Progenitor cell of endocrine pancreas (in vitro differentiated cells): ENCODE measurements at regions not wholly inside any gene's neighbourhood (a gene's known extent, or its start where the extent isn't known, plus 50 kb on each side); places are given as distances from the start of the nearest gene placed in this dataset.

Experiments
- DNase-seq: peaks from one replicate; pipeline ENCODE4 v3.0.0; 2021; ENCODE audit warnings: low spot score; ENCODE audit not compliant: unreplicated experiment
- H3K27ac Mint-ChIP-seq: 2 replicates; pipeline ENCODE4 v1.8.0; 2021; ENCODE audit warnings: mild to moderate bottlenecking, moderate library complexity, mixed read lengths
- H3K27me3 Mint-ChIP-seq: 2 replicates; pipeline ENCODE4 v1.8.0; 2021; ENCODE audit warnings: mixed read lengths
- H3K36me3 Mint-ChIP-seq: 2 replicates; pipeline ENCODE4 v1.8.0; 2022; ENCODE audit warnings: mixed read lengths; ENCODE audit not compliant: insufficient read depth
- H3K4me1 Mint-ChIP-seq: 2 replicates; pipeline ENCODE4 v1.8.0; 2021; ENCODE audit warnings: low read depth, mixed read lengths
- H3K4me3 Mint-ChIP-seq: 2 replicates; pipeline ENCODE4 v1.8.0; 2021; ENCODE audit warnings: low read depth, mild to moderate bottlenecking, moderate library complexity, mixed read lengths
- H3K9me3 Mint-ChIP-seq: 2 replicates; pipeline ENCODE4 v1.8.0; 2021; ENCODE audit warnings: low read depth, mixed read lengths
- CTCF ChIP-seq: fragments of 200-600 bp; sonication (generic); IDR thresholded peaks from one replicate; pipeline ENCODE4 v1.5.0; 2021; ENCODE audit warnings: antibody characterized with exemption, mild to moderate bottlenecking; ENCODE audit not compliant: unreplicated experiment

GRCh38 chr11:15662285-15662684, 547.6 kb downstream of the INSC start:
- Mint-ChIP-seq H3K27ac (no peak overlapping the region), H3K4me1 (peaks cover 16% of the 10 kb centered on the region), H3K9me3 (no peaks in the 10 kb centered on the region), H3K36me3 (no peaks in the 10 kb centered on the region), H3K4me3 (no peak overlapping the region), H3K27me3 (peaks cover 9% of the 10 kb centered on the region)
- TF ChIP-seq CTCF: no peak
- DNase-seq: no peak

- no peak for TF ChIP-seq CTCF
- no peak for DNase-seq
- Mint-ChIP-seq H3K27ac (no peak overlapping the region), H3K4me1 (peaks cover 16% of the 10 kb centered on the region), H3K36me3 (no peaks in the 10 kb centered on the region), H3K27me3 (peaks cover 17% of the 10 kb centered on the region), H3K4me3 (no peak overlapping the region), H3K9me3 (no peaks in the 10 kb centered on the region)
Measured at GRCh38 chr11:15663777-15664218, 549.1 kb downstream of the INSC start.

- H3K9me3 Mint-ChIP-seq: no peaks in the 10 kb centered on the region
- H3K27me3 Mint-ChIP-seq: peaks cover 17% of the 10 kb centered on the region
- H3K27ac Mint-ChIP-seq: no peak overlapping the region
- TF ChIP-seq CTCF: no peak
- no peak for DNase-seq
- H3K4me3 Mint-ChIP-seq: no peak overlapping the region
- H3K4me1 Mint-ChIP-seq: peaks cover 19% of the 10 kb centered on the region
- H3K36me3 Mint-ChIP-seq: no peaks in the 10 kb centered on the region
Measured at GRCh38 chr11:15665368-15665871, 550.7 kb downstream of the INSC start.

- H3K36me3 Mint-ChIP-seq: no peaks in the 10 kb centered on the region
- no peak overlapping the region for H3K27ac Mint-ChIP-seq
- H3K9me3 Mint-ChIP-seq: no peaks in the 10 kb centered on the region
- peaks cover 15% of the 10 kb centered on the region for H3K27me3 Mint-ChIP-seq
- H3K4me3 Mint-ChIP-seq: no peak overlapping the region
- no peak for DNase-seq
- no peak for TF ChIP-seq CTCF
- peaks cover 22% of the 10 kb centered on the region for H3K4me1 Mint-ChIP-seq
Measured at GRCh38 chr11:15667127-15667725, 552.5 kb downstream of the INSC start.

GRCh38 chr11:15668718-15669117, 554.0 kb downstream of the INSC start:
- H3K4me3 Mint-ChIP-seq: no peak overlapping the region
- DNase-seq: no peak
- peaks cover 13% of the 10 kb centered on the region for H3K4me1 Mint-ChIP-seq
- TF ChIP-seq CTCF: no peak
- peaks cover 15% of the 10 kb centered on the region for H3K27me3 Mint-ChIP-seq
- no peak overlapping the region for H3K27ac Mint-ChIP-seq
- H3K36me3 Mint-ChIP-seq: no peaks in the 10 kb centered on the region
- no peaks in the 10 kb centered on the region for H3K9me3 Mint-ChIP-seq
